ENCODE measurements at regions not wholly inside any gene's neighbourhood (a gene's known extent, or its start where the extent isn't known, plus 50 kb on each side); places are given as distances from the start of the nearest gene placed in this dataset.

DNA sequence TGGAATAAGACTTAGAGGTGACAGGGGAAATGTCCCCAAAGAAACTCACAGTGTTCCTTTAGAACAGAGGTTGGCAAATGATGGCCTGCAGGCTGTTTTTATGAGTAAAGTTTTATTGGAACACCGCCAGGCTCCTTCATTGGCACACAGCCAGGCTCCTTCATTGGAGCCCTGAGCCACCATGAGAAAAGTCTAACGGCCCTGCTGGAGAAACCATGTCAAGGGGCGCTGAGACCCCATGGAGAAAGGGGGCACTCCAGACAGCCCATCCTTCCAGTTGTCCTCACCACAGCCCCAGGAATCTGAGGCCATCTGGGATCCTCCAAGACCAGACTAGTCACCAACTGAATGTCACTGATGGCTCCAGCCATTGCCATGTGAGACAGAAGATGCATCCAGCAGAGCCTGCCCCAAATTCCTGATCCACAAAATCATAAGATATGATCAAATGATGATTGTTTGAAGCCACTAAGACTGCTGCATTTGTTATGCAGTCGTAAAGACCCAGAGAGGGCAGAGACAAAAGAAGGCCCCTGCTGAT, 88.2 kb upstream of the GPR26 start:
- Histone ChIP-seq H2AFZ (ENCODE audit: low read depth, low read length) (no peak overlapping the region), H3K9me1 (replicated peaks; ENCODE audit: control insufficient read depth, extremely low read depth, insufficient read depth, low read length) (no peaks in the 10 kb centered on the region), H3K27ac (ENCODE audit: insufficient read depth, low read depth, low read length) (no peak overlapping the region), H3K4me2 (ENCODE audit: insufficient read depth, low read length) (no peak overlapping the region), H3K27me3 (ENCODE audit: control insufficient read depth in 2 of 2, insufficient read depth in 2 of 2, low read length in 2 of 2) (no peaks in the 10 kb centered on the region), H3K4me3 (replicated peaks in 1 of 3; ENCODE audit: insufficient read depth in 1 of 3, low read depth in 1 of 3, low read length in 3 of 3) (no peak overlapping the region), H3K36me3 (ENCODE audit: control insufficient read depth in 2 of 2, extremely low read depth in 1 of 2, insufficient read depth in 2 of 2, low read length in 2 of 2) (no peaks in the 10 kb centered on the region), H3K79me2 (ENCODE audit: control insufficient read depth, insufficient read depth, low read length) (no peaks in the 10 kb centered on the region), H4K20me1 (replicated peaks; ENCODE audit: control insufficient read depth, extremely low read depth, insufficient read depth, low read length) (no peaks in the 10 kb centered on the region), H3K9me3 (replicated peaks; ENCODE audit: control insufficient read depth, insufficient read depth, low read length) (no peaks in the 10 kb centered on the region), H3K9ac (replicated peaks; ENCODE audit: extremely low read depth, insufficient read depth, low read length) (no peak overlapping the region), H3K4me1 (ENCODE audit: control insufficient read depth, extremely low read depth, insufficient read depth, low read length) (no peaks in the 10 kb centered on the region)
- dilution Hi-C loops (cut with MboI; ENCODE audit: extremely low pct_ligation_motif_present, low sequenced_read_pairs): no loop called here
- FAIRE-seq (no peak), DNase-seq (ENCODE audit: low read depth, low spot score) (no peak)
- ChIA-PET CTCF (no interaction called here), POLR2A (no interaction called here)
- intact Hi-C loops (cut with micrococcal nuclease): no loop called here
- BruUV-seq (replicated peaks): no TSS peak
- TF ChIP-seq JUN (IDR thresholded peaks at IDR 0.05; ENCODE audit: borderline replicate concordance, insufficient read depth, insufficient read length, low read depth) (no peak), GATA2 (IDR thresholded peaks at IDR 0.05; ENCODE audit: insufficient read depth, insufficient read length, low read depth, low read length) (no peak), POLR2A (IDR thresholded peaks at IDR 0.05; ENCODE audit: low read depth, low read length) (no peak), MYC (IDR thresholded peaks at IDR 0.05; ENCODE audit: low read depth, low read length) (no peak), EZH2 (IDR thresholded peaks at IDR 0.05; ENCODE audit: borderline replicate concordance, low read depth, low read length, severe bottlenecking) (no peak)
- TF ChIP-seq, protein P1, sequence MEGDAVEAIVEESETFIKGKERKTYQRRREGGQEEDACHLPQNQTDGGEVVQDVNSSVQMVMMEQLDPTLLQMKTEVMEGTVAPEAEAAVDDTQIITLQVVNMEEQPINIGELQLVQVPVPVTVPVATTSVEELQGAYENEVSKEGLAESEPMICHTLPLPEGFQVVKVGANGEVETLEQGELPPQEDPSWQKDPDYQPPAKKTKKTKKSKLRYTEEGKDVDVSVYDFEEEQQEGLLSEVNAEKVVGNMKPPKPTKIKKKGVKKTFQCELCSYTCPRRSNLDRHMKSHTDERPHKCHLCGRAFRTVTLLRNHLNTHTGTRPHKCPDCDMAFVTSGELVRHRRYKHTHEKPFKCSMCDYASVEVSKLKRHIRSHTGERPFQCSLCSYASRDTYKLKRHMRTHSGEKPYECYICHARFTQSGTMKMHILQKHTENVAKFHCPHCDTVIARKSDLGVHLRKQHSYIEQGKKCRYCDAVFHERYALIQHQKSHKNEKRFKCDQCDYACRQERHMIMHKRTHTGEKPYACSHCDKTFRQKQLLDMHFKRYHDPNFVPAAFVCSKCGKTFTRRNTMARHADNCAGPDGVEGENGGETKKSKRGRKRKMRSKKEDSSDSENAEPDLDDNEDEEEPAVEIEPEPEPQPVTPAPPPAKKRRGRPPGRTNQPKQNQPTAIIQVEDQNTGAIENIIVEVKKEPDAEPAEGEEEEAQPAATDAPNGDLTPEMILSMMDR (IDR thresholded peaks at IDR 0.05; ENCODE audit: extremely low read depth in 1 of 2, insufficient read depth in 1 of 2, low read depth in 1 of 2, low read length in 2 of 2): no peak

DNA sequence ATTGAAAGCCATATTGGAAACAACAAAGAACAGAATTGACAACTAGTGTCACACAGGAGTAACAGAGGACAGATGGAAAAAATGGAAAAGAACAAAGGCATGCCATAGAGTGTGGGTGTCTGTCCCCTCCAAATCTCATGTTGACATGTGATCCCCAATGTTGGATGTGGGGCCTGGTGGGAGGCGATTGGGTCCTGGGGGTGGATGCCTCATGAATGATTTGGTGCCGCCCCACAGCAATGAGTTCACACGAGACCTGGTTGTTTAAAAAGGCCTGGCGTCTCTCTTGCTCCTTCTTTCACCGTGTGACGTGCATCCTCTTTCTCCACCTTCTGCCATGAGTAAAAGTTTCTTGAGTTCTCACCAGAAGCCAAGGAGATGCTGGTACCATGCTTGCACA, 87.4 kb upstream of the GPR26 start:
- H3K9me3 ChIP-seq (replicated peaks; ENCODE audit: control insufficient read depth, insufficient read depth, low read length): no peaks in the 10 kb centered on the region
- dilution Hi-C loops (cut with MboI; ENCODE audit: extremely low pct_ligation_motif_present, low sequenced_read_pairs) (no loop called here), intact Hi-C loops (cut with micrococcal nuclease) (no loop called here)

More for the DNA sequence above, 87.4 kb upstream of the GPR26 start:
- H3K4me1 ChIP-seq (ENCODE audit: control insufficient read depth, extremely low read depth, insufficient read depth, low read length): no peaks in the 10 kb centered on the region
- no peak for DNase-seq (ENCODE audit: low read depth, low spot score)
- H3K9me1 ChIP-seq (replicated peaks; ENCODE audit: control insufficient read depth, extremely low read depth, insufficient read depth, low read length): no peaks in the 10 kb centered on the region
- no peak overlapping the region for H2AFZ ChIP-seq (ENCODE audit: low read depth, low read length)
- ChIA-PET POLR2A (no interaction called here), CTCF (interaction anchor here (2.0 kb wide), 1 partner anchor 825 kb away, joined by 5 read pairs; no protein-coding TSS in a partner anchor)
- BruUV-seq (replicated peaks): no TSS peak
- H3K27me3 ChIP-seq (ENCODE audit: control insufficient read depth in 2 of 2, insufficient read depth in 2 of 2, low read length in 2 of 2): peaks cover 0 to 1% of the 10 kb centered on the region in 2 experiments
- no peak overlapping the region for H3K4me3 ChIP-seq (replicated peaks in 1 of 3; ENCODE audit: insufficient read depth in 1 of 3, low read depth in 1 of 3, low read length in 3 of 3)
- H3K79me2 ChIP-seq (ENCODE audit: control insufficient read depth, insufficient read depth, low read length): no peaks in the 10 kb centered on the region
- no peak overlapping the region for H3K9ac ChIP-seq (replicated peaks; ENCODE audit: extremely low read depth, insufficient read depth, low read length)
- H3K4me2 ChIP-seq (ENCODE audit: insufficient read depth, low read length): no peak overlapping the region
- FAIRE-seq: no peak
- no peak for TF ChIP-seq GATA2 (IDR thresholded peaks at IDR 0.05; ENCODE audit: insufficient read depth, insufficient read length, low read depth, low read length)
- TF ChIP-seq POLR2AphosphoS5 (IDR thresholded peaks at IDR 0.05; ENCODE audit: insufficient read depth, low read depth, low read length): no peak
- no peak for TF ChIP-seq JUN (IDR thresholded peaks at IDR 0.05; ENCODE audit: borderline replicate concordance, insufficient read depth, insufficient read length, low read depth)
- TF ChIP-seq MYC (IDR thresholded peaks at IDR 0.05; ENCODE audit: low read depth, low read length): no peak
- no peak for TF ChIP-seq EZH2 (IDR thresholded peaks at IDR 0.05; ENCODE audit: borderline replicate concordance, low read depth, low read length, severe bottlenecking)
- TF ChIP-seq POLR2A (IDR thresholded peaks at IDR 0.05; ENCODE audit: low read depth, low read length): no peak
- TF ChIP-seq, protein P2, sequence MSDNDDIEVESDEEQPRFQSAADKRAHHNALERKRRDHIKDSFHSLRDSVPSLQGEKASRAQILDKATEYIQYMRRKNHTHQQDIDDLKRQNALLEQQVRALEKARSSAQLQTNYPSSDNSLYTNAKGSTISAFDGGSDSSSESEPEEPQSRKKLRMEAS (IDR thresholded peaks at IDR 0.05; ENCODE audit: insufficient read depth, insufficient read length): no peak
- TF ChIP-seq, protein P1 (IDR thresholded peaks at IDR 0.05; ENCODE audit: extremely low read depth in 1 of 2, insufficient read depth in 1 of 2, low read depth in 1 of 2, low read length in 2 of 2): no peak
- no peak for TF ChIP-seq FOS (IDR thresholded peaks at IDR 0.05; ENCODE audit: borderline replicate concordance, insufficient read depth, low read length)
- no peaks in the 10 kb centered on the region for H3K36me3 ChIP-seq (ENCODE audit: control insufficient read depth in 2 of 2, extremely low read depth in 1 of 2, insufficient read depth in 2 of 2, low read length in 2 of 2)
- no peak overlapping the region for H3K27ac ChIP-seq (ENCODE audit: insufficient read depth, low read depth, low read length)
- no peaks in the 10 kb centered on the region for H4K20me1 ChIP-seq (replicated peaks; ENCODE audit: control insufficient read depth, extremely low read depth, insufficient read depth, low read length)
